Activated CD4-positive, alpha-beta memory T cell treated with anti-CD3 and anti-CD28 coated beads for 36 hours (primary cell): ENCODE measurements at regions not wholly inside any gene's neighbourhood (a gene's known extent, or its start where the extent isn't known, plus 50 kb on each side); places are given as distances from the start of the nearest gene placed in this dataset.
A peak's percentile ranks its signal among the peaks of the same experiment; 100 is the strongest.

Experiments used
- CTCF ChIA-PET: fragments of 350-600 bp; sonication (Branson Sonifier 250); formaldehyde crosslinking; loops from one replicate; lab custom pipeline; 2021; ENCODE audit warnings: antibody characterized with exemption, inconsistent platforms; lab: Charles Lee
- POLR2A ChIA-PET: fragments of 350-600 bp; sonication (Branson Sonifier 250); formaldehyde crosslinking; loops from one replicate; lab custom pipeline; 2021; ENCODE audit warnings: antibody characterized with exemption; lab: Charles Lee
- DNase-seq: peaks from one replicate; pipeline ENCODE4 v3.0.0-alpha.2; 2020
- H3K27ac Mint-ChIP-seq: one replicate; pipeline ENCODE4 v1.8.0; 2021; ENCODE audit warnings: mixed read lengths
- H3K27me3 Mint-ChIP-seq: one replicate; pipeline ENCODE4 v1.8.0; 2021; ENCODE audit warnings: mixed read lengths
- H3K36me3 Mint-ChIP-seq: one replicate; pipeline ENCODE4 v1.8.0; 2021; ENCODE audit warnings: mixed read lengths
- H3K4me1 Mint-ChIP-seq: one replicate; pipeline ENCODE4 v1.8.0; 2021; ENCODE audit warnings: low read depth, mixed read lengths
- H3K4me3 Mint-ChIP-seq: one replicate; pipeline ENCODE4 v1.8.0; 2021; ENCODE audit warnings: mild to moderate bottlenecking, mixed read lengths
- H3K9me3 Mint-ChIP-seq: one replicate; pipeline ENCODE4 v1.8.0; 2021; ENCODE audit warnings: mixed read lengths
- intact Hi-C: fragments of 100-400 bp; cut with micrococcal nuclease; formaldehyde crosslinking; loops from one replicate; pipeline ENCODE4 v1.15.1; 2023

- peak overlapping the region; percentile 72 for H3K27ac Mint-ChIP-seq
- peaks cover 89% of the 10 kb centered on the region for H3K4me1 Mint-ChIP-seq
- DNase-seq, result no peak
- H3K36me3 Mint-ChIP-seq, result peaks cover 5% of the 10 kb centered on the region
- ChIA-PET CTCF (interaction anchor here (0.8 kb wide), 1 partner anchor 196 kb away, joined by 4 read pairs; no protein-coding TSS in a partner anchor), POLR2A (interaction anchor here (1.3 to 7.0 kb wide), 6 partner anchors 9 to 197 kb away, joined by 3 to 92 read pairs (median 4); partner anchors contain the start of gene ID2)
- intact Hi-C loops, result loop anchor here (5.0 to 10.0 kb wide), 5 partner anchors 182 to 657 kb away; no protein-coding TSS in a partner anchor
- H3K4me3 Mint-ChIP-seq, result peak overlapping the region; percentile 18
- H3K27me3 Mint-ChIP-seq, result no peaks in the 10 kb centered on the region
- no peaks in the 10 kb centered on the region for H3K9me3 Mint-ChIP-seq
These were observed 197.2 kb upstream of the ID2 start for GRCh38 chr2:8484502-8485283.

DNA sequence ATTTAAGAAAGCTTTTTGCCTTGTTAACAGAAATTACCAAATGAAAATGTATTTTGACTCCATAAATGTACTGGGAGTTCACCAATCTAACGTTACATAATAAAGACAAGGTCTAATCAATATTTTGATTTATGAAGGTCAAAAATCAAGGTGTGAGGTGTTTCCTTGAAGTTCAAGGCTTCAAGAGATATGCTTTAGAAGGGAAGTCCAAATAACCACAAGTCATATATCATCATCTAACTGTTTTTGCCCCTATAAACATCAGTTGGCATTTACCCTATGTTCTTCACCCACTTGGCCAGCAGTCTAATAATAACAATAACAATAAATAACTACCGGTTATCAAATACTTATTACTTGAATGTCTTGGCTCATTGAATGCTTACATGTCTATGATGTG is 196.1 kb upstream of the ID2 start:
- POLR2A ChIA-PET, result interaction anchor here (1.3 to 7.0 kb wide), 5 partner anchors 10 to 196 kb away, joined by 3 to 92 read pairs (median 5); partner anchors contain the start of gene ID2
- Mint-ChIP-seq H3K27ac (peak overlapping the region; percentile 91), H3K36me3 (peaks cover 5% of the 10 kb centered on the region), H3K27me3 (no peaks in the 10 kb centered on the region), H3K4me3 (peak overlapping the region; percentile 77), H3K4me1 (peaks cover 89% of the 10 kb centered on the region), H3K9me3 (no peaks in the 10 kb centered on the region)
- DNase-seq, result no peak
- intact Hi-C loops, result loop anchor here (1.0 to 10.0 kb wide), 5 partner anchors 148 to 658 kb away; no protein-coding TSS in a partner anchor
- CTCF ChIA-PET, result no interaction called here

- CTCF ChIA-PET, result no interaction called here
- Mint-ChIP-seq H3K4me1 (peaks cover 88% of the 10 kb centered on the region), H3K36me3 (peaks cover 5% of the 10 kb centered on the region), H3K4me3 (peak overlapping the region; percentile 77), H3K27ac (peak overlapping the region; percentile 91), H3K9me3 (no peaks in the 10 kb centered on the region), H3K27me3 (no peaks in the 10 kb centered on the region)
- POLR2A ChIA-PET, result interaction anchor here (0.6 to 7.0 kb wide), 4 partner anchors 8 to 196 kb away, joined by 3 to 92 read pairs (median 28); partner anchors contain the start of gene ID2
- DNase-seq, result peak; percentile 26
- intact Hi-C loops, result loop anchor here (1.0 to 10.0 kb wide), 5 partner anchors 149 to 659 kb away; no protein-coding TSS in a partner anchor
These were observed 195.7 kb upstream of the ID2 start for GRCh38 chr2:8486141-8486540.

DNA sequence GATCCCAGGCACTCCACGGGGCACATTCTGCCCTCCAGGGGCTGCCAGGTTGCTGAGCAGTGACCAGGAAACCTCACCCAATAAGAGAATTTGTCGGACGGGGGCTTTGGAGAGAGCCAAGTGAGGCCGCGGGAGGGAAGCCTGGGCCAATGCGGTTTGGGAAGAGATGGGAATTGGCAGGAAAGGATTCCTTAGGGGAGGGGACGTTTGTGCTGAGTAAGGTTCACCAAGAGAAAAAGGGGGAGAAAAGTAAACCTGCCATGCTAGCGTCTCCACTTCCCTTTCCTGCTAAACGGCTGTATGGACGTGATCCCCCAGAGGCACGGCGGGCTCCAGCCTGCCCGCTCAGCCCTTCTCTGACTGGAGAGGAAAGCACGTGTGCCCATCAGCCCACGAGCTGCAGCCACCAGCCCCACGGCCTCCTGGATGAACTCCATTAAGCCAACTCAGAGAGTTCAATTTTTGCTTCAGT is 194.4 kb upstream of the ID2 start:
- peak overlapping the region; percentile 91 for H3K27ac Mint-ChIP-seq
- peak; percentile 43 for DNase-seq
- H3K4me1 Mint-ChIP-seq, result peaks cover 78% of the 10 kb centered on the region
- peaks cover 5% of the 10 kb centered on the region for H3K36me3 Mint-ChIP-seq
- POLR2A ChIA-PET, result interaction anchor here (0.6 to 7.0 kb wide), 12 partner anchors 9 to 197 kb away, joined by 3 to 92 read pairs (median 10); partner anchors contain the start of gene ID2
- no peaks in the 10 kb centered on the region for H3K27me3 Mint-ChIP-seq
- CTCF ChIA-PET, result interaction anchor here (4.0 kb wide), 1 partner anchor 56 kb away, joined by 27 read pairs; no protein-coding TSS in a partner anchor
- peak overlapping the region; percentile 77 for H3K4me3 Mint-ChIP-seq
- intact Hi-C loops, result loop anchor here (5.0 to 10.0 kb wide), 3 partner anchors 333 to 660 kb away; no protein-coding TSS in a partner anchor
- no peaks in the 10 kb centered on the region for H3K9me3 Mint-ChIP-seq

- ChIA-PET CTCF (interaction anchor here (0.6 to 4.0 kb wide), 6 partner anchors 17 to 191 kb away, joined by 3 to 27 read pairs (median 4); no protein-coding TSS in a partner anchor), POLR2A (interaction anchor here (0.6 to 7.0 kb wide), 17 partner anchors 9 to 761 kb away, joined by 3 to 92 read pairs (median 7); partner anchors contain the start of gene ID2)
- H3K4me3 Mint-ChIP-seq, result peak overlapping the region; percentile 77
- no peaks in the 10 kb centered on the region for H3K9me3 Mint-ChIP-seq
- H3K4me1 Mint-ChIP-seq, result peaks cover 72% of the 10 kb centered on the region
- peak; percentile 88 for DNase-seq
- intact Hi-C loops, result loop anchor here (1.0 to 10.0 kb wide), 7 partner anchors 13 to 1051 kb away; no protein-coding TSS in a partner anchor
- no peaks in the 10 kb centered on the region for H3K27me3 Mint-ChIP-seq
- H3K27ac Mint-ChIP-seq, result peak overlapping the region; percentile 91
- H3K36me3 Mint-ChIP-seq, result peaks cover 5% of the 10 kb centered on the region
These were observed 193.7 kb upstream of the ID2 start for GRCh38 chr2:8488001-8488738.

DNA sequence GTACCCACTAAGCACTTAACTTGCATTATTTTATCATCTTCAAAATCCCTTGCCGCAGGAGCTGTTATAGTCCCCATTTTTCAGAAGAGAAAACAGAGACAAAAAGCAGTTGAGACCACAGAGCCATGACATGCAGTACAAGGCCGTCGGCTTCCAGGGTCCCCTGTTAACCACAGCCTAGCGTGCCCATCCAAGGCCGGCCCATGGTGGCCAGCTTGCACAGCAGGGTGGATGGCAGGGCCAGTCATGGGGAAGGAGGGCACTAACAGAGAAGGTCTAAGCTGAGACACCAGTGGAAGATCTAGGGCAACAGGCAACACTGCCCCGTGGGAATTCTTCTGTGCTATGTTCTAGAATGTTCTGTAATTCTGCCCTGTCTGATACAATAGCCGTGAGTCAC is 192.6 kb upstream of the ID2 start:
- CTCF ChIA-PET, result interaction anchor here (0.8 to 4.0 kb wide), 5 partner anchors 22 to 190 kb away, joined by 3 to 27 read pairs (median 5); no protein-coding TSS in a partner anchor
- POLR2A ChIA-PET, result interaction anchor here (0.8 to 7.0 kb wide), 14 partner anchors 10 to 334 kb away, joined by 3 to 92 read pairs (median 8); partner anchors contain the start of gene ID2
- intact Hi-C loops, result loop anchor here (5.0 to 10.0 kb wide), 3 partner anchors 334 to 662 kb away; no protein-coding TSS in a partner anchor
- Mint-ChIP-seq H3K4me1 (peaks cover 64% of the 10 kb centered on the region), H3K4me3 (peak overlapping the region; percentile 77), H3K9me3 (no peaks in the 10 kb centered on the region), H3K36me3 (peaks cover 3% of the 10 kb centered on the region), H3K27me3 (no peaks in the 10 kb centered on the region), H3K27ac (peak overlapping the region; percentile 91)
- no peak for DNase-seq

- POLR2A ChIA-PET, result interaction anchor here (0.8 to 7.0 kb wide), 10 partner anchors 10 to 195 kb away, joined by 3 to 92 read pairs (median 14); partner anchors contain the start of gene ID2
- Mint-ChIP-seq H3K9me3 (no peaks in the 10 kb centered on the region), H3K36me3 (peaks cover 3% of the 10 kb centered on the region), H3K4me1 (peaks cover 60% of the 10 kb centered on the region), H3K27ac (peak overlapping the region; percentile 14), H3K4me3 (no peak overlapping the region), H3K27me3 (no peaks in the 10 kb centered on the region)
- intact Hi-C loops, result loop anchor here (5.0 to 10.0 kb wide), 3 partner anchors 335 to 662 kb away; no protein-coding TSS in a partner anchor
- CTCF ChIA-PET, result interaction anchor here (0.5 to 4.0 kb wide), 5 partner anchors 8 to 189 kb away, joined by 3 to 27 read pairs (median 3); no protein-coding TSS in a partner anchor
- no peak for DNase-seq
These were observed 192.1 kb upstream of the ID2 start for GRCh38 chr2:8489751-8490150.

GRCh38 chr2:8490166-8490721 is 191.6 kb upstream of the ID2 start:
- peaks cover 55% of the 10 kb centered on the region for H3K4me1 Mint-ChIP-seq
- peaks cover 3% of the 10 kb centered on the region for H3K36me3 Mint-ChIP-seq
- ChIA-PET CTCF (interaction anchor here (0.5 to 4.0 kb wide), 3 partner anchors 9 to 54 kb away, joined by 3 to 27 read pairs (median 3); no protein-coding TSS in a partner anchor), POLR2A (interaction anchor here (0.9 to 7.0 kb wide), 5 partner anchors 16 to 191 kb away, joined by 3 to 92 read pairs (median 40); partner anchors contain the start of gene ID2)
- intact Hi-C loops, result no loop called here
- no peak for DNase-seq
- no peak overlapping the region for H3K4me3 Mint-ChIP-seq
- H3K27me3 Mint-ChIP-seq, result no peaks in the 10 kb centered on the region
- no peaks in the 10 kb centered on the region for H3K9me3 Mint-ChIP-seq
- H3K27ac Mint-ChIP-seq, result peak overlapping the region; percentile 14

DNA sequence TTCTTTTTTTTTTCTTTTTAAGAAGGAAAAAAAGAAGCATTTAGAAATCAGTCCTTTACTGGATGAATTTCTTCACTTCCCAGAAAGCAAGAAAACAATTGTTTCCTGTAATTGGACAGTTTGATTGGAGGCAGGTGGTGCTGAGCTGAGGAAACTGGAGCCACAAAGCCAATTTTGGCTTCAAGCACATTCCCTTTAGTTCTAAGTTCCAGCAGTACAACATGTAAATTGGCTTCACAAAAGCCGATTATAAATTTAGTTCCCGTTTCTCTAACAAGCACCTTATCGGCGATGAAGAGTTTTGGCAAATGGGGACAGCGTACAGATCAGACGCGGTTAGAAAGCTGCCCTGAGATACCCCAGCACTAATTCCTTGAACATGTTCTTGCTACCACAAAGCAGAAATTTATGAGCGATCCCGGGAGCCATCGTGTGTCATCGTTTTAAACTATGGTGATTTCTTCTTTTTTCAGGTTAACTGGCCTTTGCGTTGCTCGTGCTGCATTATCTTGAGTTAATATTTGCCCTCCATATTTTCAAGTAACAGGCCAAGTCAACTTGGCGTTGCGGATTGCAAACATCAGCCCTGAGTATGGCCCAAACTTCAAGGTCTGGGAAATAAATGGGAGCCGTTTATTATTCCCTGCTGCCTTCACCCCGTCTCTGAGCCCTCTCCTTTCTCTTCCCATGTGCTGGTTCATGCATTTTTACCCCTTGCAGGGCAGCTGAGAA is 190.4 kb upstream of the ID2 start:
- H3K27ac Mint-ChIP-seq, result no peak overlapping the region
- peaks cover 45% of the 10 kb centered on the region for H3K4me1 Mint-ChIP-seq
- no peak overlapping the region for H3K4me3 Mint-ChIP-seq
- H3K9me3 Mint-ChIP-seq, result no peaks in the 10 kb centered on the region
- no peak for DNase-seq
- H3K27me3 Mint-ChIP-seq, result no peaks in the 10 kb centered on the region
- ChIA-PET POLR2A (interaction anchor here (4.5 to 7.0 kb wide), 2 partner anchors 24 to 52 kb away, joined by 67 to 92 read pairs; no protein-coding TSS in a partner anchor), CTCF (interaction anchor here (4.0 kb wide), 1 partner anchor 52 kb away, joined by 27 read pairs; no protein-coding TSS in a partner anchor)
- peaks cover 2% of the 10 kb centered on the region for H3K36me3 Mint-ChIP-seq
- intact Hi-C loops, result no loop called here

DNA sequence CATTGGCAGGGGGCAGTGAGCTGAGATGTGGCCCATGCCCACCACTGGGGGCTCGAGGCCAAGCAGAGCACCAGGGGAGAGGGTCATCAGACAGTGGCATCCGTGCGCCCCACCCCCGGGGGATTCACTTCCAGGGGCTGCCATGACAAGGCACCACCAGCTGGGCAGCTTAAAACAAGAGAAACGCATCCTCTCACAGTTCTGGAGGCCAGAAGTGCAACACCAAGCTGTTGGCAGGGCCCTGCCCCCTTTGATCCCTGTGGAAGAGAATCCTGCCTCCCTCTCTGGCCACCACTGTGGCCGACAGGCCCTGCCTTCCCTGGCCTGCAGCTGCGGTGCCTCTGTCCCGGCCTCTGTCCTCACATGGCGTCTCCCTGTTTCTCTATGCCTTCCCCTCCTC is 187.7 kb upstream of the ID2 start:
- Mint-ChIP-seq H3K27ac (no peak overlapping the region), H3K9me3 (no peaks in the 10 kb centered on the region), H3K36me3 (no peaks in the 10 kb centered on the region), H3K4me3 (no peak overlapping the region), H3K27me3 (no peaks in the 10 kb centered on the region), H3K4me1 (peaks cover 23% of the 10 kb centered on the region)
- ChIA-PET CTCF (interaction anchor here (0.6 kb wide), 1 partner anchor 91 kb away, joined by 4 read pairs; no protein-coding TSS in a partner anchor), POLR2A (interaction anchor here (1.1 to 1.7 kb wide), 2 partner anchors 12 to 20 kb away, joined by 3 to 4 read pairs; no protein-coding TSS in a partner anchor)
- no peak for DNase-seq
- intact Hi-C loops, result no loop called here
